ENCODE measurements at regions not wholly inside any gene's neighbourhood (a gene's known extent, or its start where the extent isn't known, plus 50 kb on each side); places are given as distances from the start of the nearest gene placed in this dataset.
"Not testable (repeated sequence)": the region's sequence is repeated elsewhere in the genome, so short reads cannot be mapped to it uniquely, and the experiment has no call there.

DNA sequence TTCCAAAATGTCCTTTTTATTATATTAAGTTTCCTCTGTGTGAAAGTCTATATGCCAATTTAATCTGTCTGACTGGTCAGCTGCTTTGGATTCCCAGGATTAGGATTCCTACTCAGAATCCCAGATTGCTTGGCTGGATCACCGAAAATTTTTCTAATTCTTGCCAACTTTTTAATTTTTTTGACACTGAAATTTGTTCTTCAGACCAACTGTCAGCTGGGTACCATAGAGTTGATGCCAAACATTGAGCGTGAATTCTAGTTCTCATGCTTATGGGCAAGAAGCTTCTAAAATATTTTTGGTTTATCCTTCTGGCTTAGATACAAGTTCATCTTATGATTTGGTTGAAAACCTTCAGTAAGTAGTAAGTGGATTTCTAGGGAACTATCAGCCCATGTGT, 1611.4 kb upstream of the FLRT2 start:
- ATAC-seq (no peak), DNase-seq (ENCODE audit: low read depth in 1 of 2, low spot score in 1 of 2) (no peak), FAIRE-seq (no peak)
- CTCF ChIA-PET: no interaction called here
- H3K4me2 ChIP-seq: no peak overlapping the region
- no peaks in the 10 kb centered on the region for H3K4me1 ChIP-seq
- H3K27ac ChIP-seq: no peak overlapping the region
- H3K9me3 ChIP-seq: peaks cover 2% of the 10 kb centered on the region; the same call in 1 of the 3 replicates
- POLR2A ChIA-PET: no interaction called here
- TF ChIP-seq SREBF2 (IDR thresholded peaks at IDR 0.05) (no peak), CHD2 (IDR thresholded peaks at IDR 0.05; ENCODE audit: low read length, partially characterized antibody) (no peak)
- TF ChIP-seq, protein P1, sequence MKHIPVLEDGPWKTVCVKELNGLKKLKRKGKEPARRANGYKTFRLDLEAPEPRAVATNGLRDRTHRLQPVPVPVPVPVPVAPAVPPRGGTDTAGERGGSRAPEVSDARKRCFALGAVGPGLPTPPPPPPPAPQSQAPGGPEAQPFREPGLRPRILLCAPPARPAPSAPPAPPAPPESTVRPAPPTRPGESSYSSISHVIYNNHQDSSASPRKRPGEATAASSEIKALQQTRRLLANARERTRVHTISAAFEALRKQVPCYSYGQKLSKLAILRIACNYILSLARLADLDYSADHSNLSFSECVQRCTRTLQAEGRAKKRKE (CRISPR knock-in tag; IDR thresholded peaks at IDR 0.05; ENCODE audit: low read depth): no peak
- no peak overlapping the region for H3K4me3 ChIP-seq
- WGBS (ENCODE audit: missing lambda C conversion rate): 10% methylated on average over 2 of the region's 2 CpGs

DNA sequence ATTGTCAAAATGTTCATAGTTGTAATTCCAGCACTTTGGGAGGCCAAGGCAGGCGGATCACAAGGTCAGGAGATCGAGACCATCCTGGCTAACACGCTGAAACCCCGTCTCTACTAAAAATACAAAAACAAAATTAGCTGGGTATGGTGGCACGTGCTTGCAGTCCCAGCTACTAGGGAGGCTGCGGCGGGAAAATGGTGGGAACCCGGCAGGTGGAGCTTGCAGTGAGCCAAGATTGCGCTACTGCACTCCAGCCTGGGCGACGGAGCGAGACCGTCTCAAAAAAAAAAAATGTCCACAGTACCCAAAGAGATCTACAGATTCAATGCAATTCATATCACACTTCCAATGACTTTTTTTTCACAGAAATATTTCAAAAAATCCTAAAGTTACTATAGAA, 1610.3 kb upstream of the FLRT2 start:
- H3K4me1 ChIP-seq; H3K9me3 ChIP-seq; H3K4me2 ChIP-seq; POLR2A ChIA-PET; ATAC-seq; H3K27ac ChIP-seq; DNase-seq (ENCODE audit: low read depth in 1 of 2, low spot score in 1 of 2); H3K4me3 ChIP-seq; FAIRE-seq; CTCF ChIA-PET: not testable (repeated sequence)
- WGBS (ENCODE audit: missing lambda C conversion rate): 33% methylated on average over 13 of the region's 13 CpGs

DNA sequence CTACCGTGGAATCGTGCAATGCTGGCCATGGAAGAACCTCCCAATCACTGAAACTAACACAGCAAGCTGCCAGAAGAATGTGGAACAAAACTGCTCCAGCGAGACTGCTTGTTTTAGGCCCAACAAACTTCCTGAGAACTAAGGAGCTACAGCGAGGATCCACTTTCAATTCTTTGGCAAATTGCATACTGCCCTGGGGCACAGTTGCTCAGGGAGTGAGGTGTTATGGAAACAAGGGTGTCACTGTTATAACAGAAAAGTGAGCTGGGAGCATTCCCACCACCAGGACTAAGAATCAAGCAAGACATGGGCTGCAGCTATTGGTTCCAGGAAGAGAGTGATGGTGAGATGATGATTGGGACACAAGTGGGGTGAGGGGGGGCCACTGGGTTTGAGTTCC, 1606.1 kb upstream of the FLRT2 start:
- ChIA-PET CTCF (no interaction called here), POLR2A (no interaction called here)
- H3K4me1 ChIP-seq: no peaks in the 10 kb centered on the region
- TF ChIP-seq EHF (CRISPR knock-in tag; IDR thresholded peaks at IDR 0.05): no peak
- TF ChIP-seq FOSB (CRISPR knock-in tag; IDR thresholded peaks at IDR 0.05): no peak
- no peak for TF ChIP-seq RARB (CRISPR knock-in tag; IDR thresholded peaks at IDR 0.05)
- no peak for TF ChIP-seq RCOR1 (IDR thresholded peaks at IDR 0.05; ENCODE audit: low read depth, low read length)
- TF ChIP-seq, protein P2, sequence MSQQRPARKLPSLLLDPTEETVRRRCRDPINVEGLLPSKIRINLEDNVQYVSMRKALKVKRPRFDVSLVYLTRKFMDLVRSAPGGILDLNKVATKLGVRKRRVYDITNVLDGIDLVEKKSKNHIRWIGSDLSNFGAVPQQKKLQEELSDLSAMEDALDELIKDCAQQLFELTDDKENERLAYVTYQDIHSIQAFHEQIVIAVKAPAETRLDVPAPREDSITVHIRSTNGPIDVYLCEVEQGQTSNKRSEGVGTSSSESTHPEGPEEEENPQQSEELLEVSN (IDR thresholded peaks at IDR 0.05; ENCODE audit: borderline replicate concordance, low read depth): no peak
- TF ChIP-seq, protein P3, sequence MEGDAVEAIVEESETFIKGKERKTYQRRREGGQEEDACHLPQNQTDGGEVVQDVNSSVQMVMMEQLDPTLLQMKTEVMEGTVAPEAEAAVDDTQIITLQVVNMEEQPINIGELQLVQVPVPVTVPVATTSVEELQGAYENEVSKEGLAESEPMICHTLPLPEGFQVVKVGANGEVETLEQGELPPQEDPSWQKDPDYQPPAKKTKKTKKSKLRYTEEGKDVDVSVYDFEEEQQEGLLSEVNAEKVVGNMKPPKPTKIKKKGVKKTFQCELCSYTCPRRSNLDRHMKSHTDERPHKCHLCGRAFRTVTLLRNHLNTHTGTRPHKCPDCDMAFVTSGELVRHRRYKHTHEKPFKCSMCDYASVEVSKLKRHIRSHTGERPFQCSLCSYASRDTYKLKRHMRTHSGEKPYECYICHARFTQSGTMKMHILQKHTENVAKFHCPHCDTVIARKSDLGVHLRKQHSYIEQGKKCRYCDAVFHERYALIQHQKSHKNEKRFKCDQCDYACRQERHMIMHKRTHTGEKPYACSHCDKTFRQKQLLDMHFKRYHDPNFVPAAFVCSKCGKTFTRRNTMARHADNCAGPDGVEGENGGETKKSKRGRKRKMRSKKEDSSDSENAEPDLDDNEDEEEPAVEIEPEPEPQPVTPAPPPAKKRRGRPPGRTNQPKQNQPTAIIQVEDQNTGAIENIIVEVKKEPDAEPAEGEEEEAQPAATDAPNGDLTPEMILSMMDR (IDR thresholded peaks at IDR 0.05): no peak
- TF ChIP-seq BHLHE40 (IDR thresholded peaks at IDR 0.05; ENCODE audit: low read depth, low read length): no peak
- TF ChIP-seq ESRRA (IDR thresholded peaks at IDR 0.05; ENCODE audit: borderline replicate concordance, low read length): no peak
- TF ChIP-seq, protein P1 (CRISPR knock-in tag; IDR thresholded peaks at IDR 0.05; ENCODE audit: low read depth): no peak
- TF ChIP-seq EHMT2 (IDR thresholded peaks at IDR 0.05; ENCODE audit: low read depth): no peak
- no peak for TF ChIP-seq ZC3H11A (IDR thresholded peaks at IDR 0.05)
- TF ChIP-seq MAZ (IDR thresholded peaks at IDR 0.05; ENCODE audit: borderline replicate concordance, low read depth, low read length): no peak
- no peak for TF ChIP-seq NPAS2 (CRISPR knock-in tag; IDR thresholded peaks at IDR 0.05; ENCODE audit: borderline replicate concordance)
- no peak for TF ChIP-seq SREBF2 (IDR thresholded peaks at IDR 0.05)
- TF ChIP-seq HOXA7 (CRISPR knock-in tag; IDR thresholded peaks at IDR 0.05): no peak
- no peaks in the 10 kb centered on the region for H3K9me3 ChIP-seq
- H3K4me3 ChIP-seq: no peak overlapping the region
- no peak for DNase-seq (ENCODE audit: low read depth in 1 of 2, low spot score in 1 of 2)
- 9% methylated on average over 4 of the region's 4 CpGs for WGBS (ENCODE audit: missing lambda C conversion rate)
- no peak for FAIRE-seq
- no peak overlapping the region for H3K27ac ChIP-seq
- ATAC-seq: no peak
- H3K4me2 ChIP-seq: no peak overlapping the region

DNA sequence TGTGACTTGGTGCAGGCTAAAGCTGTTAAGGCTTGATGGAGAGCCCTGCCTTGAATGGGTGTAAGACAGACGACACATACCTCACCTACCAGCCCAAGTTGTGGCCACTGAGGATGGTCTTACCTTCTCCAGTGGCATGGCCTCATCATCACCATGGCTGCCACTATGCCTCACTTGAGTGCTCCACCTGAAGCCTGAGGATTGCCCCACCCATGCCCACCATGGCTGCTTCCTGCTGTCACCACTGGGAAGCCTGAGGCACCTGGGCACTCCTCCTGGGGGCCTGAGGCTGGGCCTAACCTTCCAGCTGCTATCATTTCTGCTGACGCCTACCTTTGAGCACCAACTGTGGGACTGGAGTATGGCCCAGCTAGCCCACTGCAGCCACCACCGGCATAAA, 1605.7 kb upstream of the FLRT2 start:
- no peak overlapping the region for H3K27ac ChIP-seq
- ChIA-PET CTCF (no interaction called here), POLR2A (no interaction called here)
- H3K4me1 ChIP-seq: no peaks in the 10 kb centered on the region
- H3K4me3 ChIP-seq: no peak overlapping the region
- no peak overlapping the region for H3K4me2 ChIP-seq
- ATAC-seq (no peak), DNase-seq (ENCODE audit: low read depth in 1 of 2, low spot score in 1 of 2) (no peak), FAIRE-seq (no peak)
- 0% methylated on average over 3 of the region's 3 CpGs for WGBS (ENCODE audit: missing lambda C conversion rate)
- no peaks in the 10 kb centered on the region for H3K9me3 ChIP-seq
- TF ChIP-seq, protein P4, sequence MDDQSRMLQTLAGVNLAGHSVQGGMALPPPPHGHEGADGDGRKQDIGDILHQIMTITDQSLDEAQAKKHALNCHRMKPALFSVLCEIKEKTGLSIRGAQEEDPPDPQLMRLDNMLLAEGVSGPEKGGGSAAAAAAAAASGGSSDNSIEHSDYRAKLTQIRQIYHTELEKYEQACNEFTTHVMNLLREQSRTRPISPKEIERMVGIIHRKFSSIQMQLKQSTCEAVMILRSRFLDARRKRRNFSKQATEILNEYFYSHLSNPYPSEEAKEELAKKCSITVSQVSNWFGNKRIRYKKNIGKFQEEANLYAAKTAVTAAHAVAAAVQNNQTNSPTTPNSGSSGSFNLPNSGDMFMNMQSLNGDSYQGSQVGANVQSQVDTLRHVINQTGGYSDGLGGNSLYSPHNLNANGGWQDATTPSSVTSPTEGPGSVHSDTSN (IDR thresholded peaks at IDR 0.05): no peak
- TF ChIP-seq SMC3 (IDR thresholded peaks at IDR 0.05): no peak
- TF ChIP-seq CBX2 (IDR thresholded peaks at IDR 0.05; ENCODE audit: borderline replicate concordance, low read depth): no peak
- no peak for TF ChIP-seq EHMT2 (IDR thresholded peaks at IDR 0.05; ENCODE audit: low read depth)
- TF ChIP-seq MAZ (IDR thresholded peaks at IDR 0.05; ENCODE audit: borderline replicate concordance, low read depth, low read length): no peak
- TF ChIP-seq, protein P5, sequence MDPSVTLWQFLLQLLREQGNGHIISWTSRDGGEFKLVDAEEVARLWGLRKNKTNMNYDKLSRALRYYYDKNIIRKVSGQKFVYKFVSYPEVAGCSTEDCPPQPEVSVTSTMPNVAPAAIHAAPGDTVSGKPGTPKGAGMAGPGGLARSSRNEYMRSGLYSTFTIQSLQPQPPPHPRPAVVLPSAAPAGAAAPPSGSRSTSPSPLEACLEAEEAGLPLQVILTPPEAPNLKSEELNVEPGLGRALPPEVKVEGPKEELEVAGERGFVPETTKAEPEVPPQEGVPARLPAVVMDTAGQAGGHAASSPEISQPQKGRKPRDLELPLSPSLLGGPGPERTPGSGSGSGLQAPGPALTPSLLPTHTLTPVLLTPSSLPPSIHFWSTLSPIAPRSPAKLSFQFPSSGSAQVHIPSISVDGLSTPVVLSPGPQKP (IDR thresholded peaks at IDR 0.05; ENCODE audit: low read depth, low read length): no peak
- TF ChIP-seq, protein P1 (CRISPR knock-in tag; IDR thresholded peaks at IDR 0.05; ENCODE audit: low read depth): no peak
- TF ChIP-seq RAD21 (conservative IDR thresholded peaks at IDR 0.05 in 1 of 2, IDR thresholded peaks at IDR 0.05 in 1 of 2): no peak
- no peak for TF ChIP-seq ZNF302 (CRISPR knock-in tag; IDR thresholded peaks at IDR 0.05)
- no peak for TF ChIP-seq ZSCAN20 (CRISPR knock-in tag; IDR thresholded peaks at IDR 0.05)
- no peak for TF ChIP-seq GATA3 (IDR thresholded peaks at IDR 0.05; ENCODE audit: borderline replicate concordance)
